ENCODE measurements at regions not wholly inside any gene's neighbourhood (a gene's known extent, or its start where the extent isn't known, plus 50 kb on each side); places are given as distances from the start of the nearest gene placed in this dataset.

DNA sequence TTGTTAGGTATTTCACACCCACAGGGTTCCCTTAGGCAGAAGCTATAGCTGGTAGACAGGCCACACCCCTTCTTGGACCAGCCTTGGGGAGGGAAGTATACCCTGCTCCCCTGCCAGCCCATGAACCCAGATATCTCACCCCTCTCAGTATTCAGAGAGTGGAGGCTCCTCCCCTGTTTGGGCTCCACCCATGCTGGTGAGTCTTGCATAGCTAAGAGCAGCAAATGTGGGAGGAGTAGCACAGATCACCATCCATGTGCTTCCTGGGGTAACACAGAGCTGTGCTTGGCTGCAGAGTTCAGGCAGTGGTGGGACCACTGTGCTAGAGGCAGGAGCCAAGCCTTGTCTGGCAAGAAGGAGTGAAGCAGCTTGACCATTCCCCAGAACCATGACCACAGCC lies 427.2 kb downstream of the ZIC1 start:
- TF ChIP-seq, protein P1, sequence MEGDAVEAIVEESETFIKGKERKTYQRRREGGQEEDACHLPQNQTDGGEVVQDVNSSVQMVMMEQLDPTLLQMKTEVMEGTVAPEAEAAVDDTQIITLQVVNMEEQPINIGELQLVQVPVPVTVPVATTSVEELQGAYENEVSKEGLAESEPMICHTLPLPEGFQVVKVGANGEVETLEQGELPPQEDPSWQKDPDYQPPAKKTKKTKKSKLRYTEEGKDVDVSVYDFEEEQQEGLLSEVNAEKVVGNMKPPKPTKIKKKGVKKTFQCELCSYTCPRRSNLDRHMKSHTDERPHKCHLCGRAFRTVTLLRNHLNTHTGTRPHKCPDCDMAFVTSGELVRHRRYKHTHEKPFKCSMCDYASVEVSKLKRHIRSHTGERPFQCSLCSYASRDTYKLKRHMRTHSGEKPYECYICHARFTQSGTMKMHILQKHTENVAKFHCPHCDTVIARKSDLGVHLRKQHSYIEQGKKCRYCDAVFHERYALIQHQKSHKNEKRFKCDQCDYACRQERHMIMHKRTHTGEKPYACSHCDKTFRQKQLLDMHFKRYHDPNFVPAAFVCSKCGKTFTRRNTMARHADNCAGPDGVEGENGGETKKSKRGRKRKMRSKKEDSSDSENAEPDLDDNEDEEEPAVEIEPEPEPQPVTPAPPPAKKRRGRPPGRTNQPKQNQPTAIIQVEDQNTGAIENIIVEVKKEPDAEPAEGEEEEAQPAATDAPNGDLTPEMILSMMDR (IDR thresholded peaks at IDR 0.05) = no peak
- no peak for TF ChIP-seq POLR2A (IDR thresholded peaks at IDR 0.05)
